Stomach (tissue), 4 donors: ENCODE measurements at regions not wholly inside any gene's neighbourhood (a gene's known extent, or its start where the extent isn't known, plus 50 kb on each side); places are given as distances from the start of the nearest gene placed in this dataset.

Source experiments
- EP300 ChIP-seq: sonication (generic); formaldehyde crosslinking; IDR thresholded peaks from one replicate; pipeline ENCODE4 v1.6.1; 2017; ENCODE audit warnings: antibody characterized with exemption
- POLR2AphosphoS5 ChIP-seq, 3 donors: sonication (generic); formaldehyde crosslinking; IDR thresholded peaks; one replicate each; pipeline ENCODE4 v1.6.1; 2016; ENCODE audit warnings: antibody characterized with exemption in 3 of 3
- TF ChIP-seq, protein P1 (sequence below), 7 experiments: fragments of 450-650 bp in 4 of 7; fragments of 200-600 bp in 3 of 7; sonication (generic) in 3 of 7; IDR thresholded peaks; one replicate each; pipeline ENCODE4 v1.5.1; 2016 to 2019; ENCODE audit warnings: antibody characterized with exemption in 7 of 7, control low read depth in 2 of 7, mild to moderate bottlenecking in 1 of 7

DNA sequence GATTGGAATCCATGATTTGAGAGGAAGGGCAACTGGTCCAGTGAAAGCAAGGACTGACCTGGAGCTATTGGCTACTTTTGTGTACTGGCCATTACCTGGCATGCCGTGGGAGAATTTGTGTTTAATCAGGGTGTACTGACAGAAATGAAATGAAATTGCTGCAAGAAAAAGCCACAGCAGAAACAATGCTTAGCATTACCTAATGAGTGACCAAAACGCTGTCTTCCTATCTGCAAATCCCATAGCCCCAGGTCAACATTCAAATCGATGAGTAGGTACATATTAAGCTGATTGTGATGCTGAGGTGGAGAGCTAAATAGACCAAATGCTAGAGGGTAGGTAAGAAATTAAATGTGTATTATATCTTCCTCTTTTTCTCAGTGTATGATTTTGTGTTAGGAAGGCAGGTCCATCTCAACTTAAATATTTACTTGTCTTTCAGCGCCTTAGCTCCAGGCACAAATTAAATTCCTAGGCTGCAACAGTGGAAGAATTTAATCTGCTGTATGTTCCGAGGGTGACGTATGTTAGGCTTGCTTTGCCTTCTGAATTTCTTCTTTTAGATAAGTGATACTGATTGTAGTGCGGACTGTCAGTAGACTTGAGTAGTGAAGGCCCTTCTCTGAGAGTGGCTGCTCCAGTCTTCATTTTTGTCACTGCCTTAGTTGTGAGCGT lies 331.1 kb downstream of the SV2B start:
- TF ChIP-seq POLR2AphosphoS5 (IDR thresholded peaks at IDR 0.05) (no peak), EP300 (no peak)
- TF ChIP-seq, protein P1, sequence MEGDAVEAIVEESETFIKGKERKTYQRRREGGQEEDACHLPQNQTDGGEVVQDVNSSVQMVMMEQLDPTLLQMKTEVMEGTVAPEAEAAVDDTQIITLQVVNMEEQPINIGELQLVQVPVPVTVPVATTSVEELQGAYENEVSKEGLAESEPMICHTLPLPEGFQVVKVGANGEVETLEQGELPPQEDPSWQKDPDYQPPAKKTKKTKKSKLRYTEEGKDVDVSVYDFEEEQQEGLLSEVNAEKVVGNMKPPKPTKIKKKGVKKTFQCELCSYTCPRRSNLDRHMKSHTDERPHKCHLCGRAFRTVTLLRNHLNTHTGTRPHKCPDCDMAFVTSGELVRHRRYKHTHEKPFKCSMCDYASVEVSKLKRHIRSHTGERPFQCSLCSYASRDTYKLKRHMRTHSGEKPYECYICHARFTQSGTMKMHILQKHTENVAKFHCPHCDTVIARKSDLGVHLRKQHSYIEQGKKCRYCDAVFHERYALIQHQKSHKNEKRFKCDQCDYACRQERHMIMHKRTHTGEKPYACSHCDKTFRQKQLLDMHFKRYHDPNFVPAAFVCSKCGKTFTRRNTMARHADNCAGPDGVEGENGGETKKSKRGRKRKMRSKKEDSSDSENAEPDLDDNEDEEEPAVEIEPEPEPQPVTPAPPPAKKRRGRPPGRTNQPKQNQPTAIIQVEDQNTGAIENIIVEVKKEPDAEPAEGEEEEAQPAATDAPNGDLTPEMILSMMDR (IDR thresholded peaks at IDR 0.05): no peak
